ENCODE measurements at regions not wholly inside any gene's neighbourhood (a gene's known extent, or its start where the extent isn't known, plus 50 kb on each side); places are given as distances from the start of the nearest gene placed in this dataset.

GRCh38 chr13:65966991-65967451 is 1263.1 kb downstream of the PCDH9 start:
- TF ChIP-seq POLR2A (IDR thresholded peaks at IDR 0.05; ENCODE audit: low read length) (no peak), GATA1 (IDR thresholded peaks at IDR 0.05; ENCODE audit: low read depth, low read length) (no peak)
